ENCODE measurements at regions not wholly inside any gene's neighbourhood (a gene's known extent, or its start where the extent isn't known, plus 50 kb on each side); places are given as distances from the start of the nearest gene placed in this dataset.
"Not testable (repeated sequence)": the region's sequence is repeated elsewhere in the genome, so short reads cannot be mapped to it uniquely, and the experiment has no call there.

DNA sequence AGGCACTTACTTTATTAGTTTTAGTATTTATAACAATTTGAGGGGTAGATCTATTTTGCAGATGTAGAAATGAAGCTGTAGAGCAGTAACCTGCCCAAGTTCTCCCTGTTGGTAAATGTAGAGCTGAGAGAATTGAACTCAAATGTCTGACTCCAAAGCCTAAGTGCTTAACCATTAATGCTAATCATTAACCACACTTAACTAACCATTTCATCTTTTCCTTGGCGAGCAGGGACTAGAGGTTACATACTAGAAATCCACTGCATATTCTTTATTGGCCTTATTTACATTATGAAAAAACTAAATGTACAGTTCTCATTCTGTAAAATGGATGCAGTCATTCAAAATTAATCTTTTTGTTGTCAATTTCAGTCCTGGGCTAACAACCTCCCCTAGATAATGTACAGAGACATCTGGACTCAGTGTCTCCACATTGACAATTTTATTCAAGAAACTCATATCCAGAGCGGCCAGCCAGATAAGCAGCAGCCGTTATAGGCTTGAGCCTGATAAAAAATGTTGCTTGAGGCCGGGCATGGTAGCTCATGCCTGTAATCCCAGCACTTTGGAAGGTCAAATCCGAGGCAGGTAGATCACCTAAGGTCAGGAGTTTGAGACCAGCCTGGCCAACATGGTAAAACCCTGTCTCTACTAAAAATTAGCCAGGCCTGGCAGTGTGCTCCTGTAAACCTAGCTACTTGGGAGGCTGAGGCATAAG, 76.7 kb upstream of the PICALM start:
- H3K4me3 ChIP-seq = no peak overlapping the region
- peaks cover 17 to 21% of the 10 kb centered on the region in 2 donors for H3K4me1 ChIP-seq (ENCODE audit: control insufficient read depth in 1 of 2, low read depth in 2 of 2)
- H3K9me3 ChIP-seq = no peaks in the 10 kb centered on the region
- DNase-seq (ENCODE audit: low spot score) (no peak), ATAC-seq (ENCODE audit: insufficient number of reproducible peaks, low FRiP score, low read depth) (no peak)
- H3K27me3 ChIP-seq (replicated peaks; ENCODE audit: insufficient read depth) = no peaks in the 10 kb centered on the region
- H3K27ac ChIP-seq = no peak overlapping the region
- H3K36me3 ChIP-seq = no peaks in the 10 kb centered on the region
- TF ChIP-seq, protein P1, sequence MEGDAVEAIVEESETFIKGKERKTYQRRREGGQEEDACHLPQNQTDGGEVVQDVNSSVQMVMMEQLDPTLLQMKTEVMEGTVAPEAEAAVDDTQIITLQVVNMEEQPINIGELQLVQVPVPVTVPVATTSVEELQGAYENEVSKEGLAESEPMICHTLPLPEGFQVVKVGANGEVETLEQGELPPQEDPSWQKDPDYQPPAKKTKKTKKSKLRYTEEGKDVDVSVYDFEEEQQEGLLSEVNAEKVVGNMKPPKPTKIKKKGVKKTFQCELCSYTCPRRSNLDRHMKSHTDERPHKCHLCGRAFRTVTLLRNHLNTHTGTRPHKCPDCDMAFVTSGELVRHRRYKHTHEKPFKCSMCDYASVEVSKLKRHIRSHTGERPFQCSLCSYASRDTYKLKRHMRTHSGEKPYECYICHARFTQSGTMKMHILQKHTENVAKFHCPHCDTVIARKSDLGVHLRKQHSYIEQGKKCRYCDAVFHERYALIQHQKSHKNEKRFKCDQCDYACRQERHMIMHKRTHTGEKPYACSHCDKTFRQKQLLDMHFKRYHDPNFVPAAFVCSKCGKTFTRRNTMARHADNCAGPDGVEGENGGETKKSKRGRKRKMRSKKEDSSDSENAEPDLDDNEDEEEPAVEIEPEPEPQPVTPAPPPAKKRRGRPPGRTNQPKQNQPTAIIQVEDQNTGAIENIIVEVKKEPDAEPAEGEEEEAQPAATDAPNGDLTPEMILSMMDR (IDR thresholded peaks at IDR 0.05) = no peak

DNA sequence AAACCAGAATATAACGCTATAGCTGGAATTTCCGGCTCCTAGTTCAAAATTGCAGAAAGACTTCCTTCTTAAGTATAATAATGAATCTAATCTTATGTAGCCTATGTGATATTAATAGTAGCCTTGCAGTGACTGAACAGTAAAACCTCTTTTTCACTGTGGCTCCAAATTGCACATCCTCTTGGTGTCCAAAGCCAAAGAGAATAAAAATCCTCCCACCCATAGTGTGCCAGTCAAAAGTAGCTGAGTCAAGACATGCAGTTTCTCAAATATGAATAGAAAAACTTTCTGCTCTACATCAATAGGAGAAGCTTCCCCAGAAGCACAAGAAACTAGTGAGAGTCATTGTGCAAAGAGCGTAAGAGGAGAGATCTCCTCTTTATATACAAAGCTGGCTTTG, 76.0 kb upstream of the PICALM start:
- no peaks in the 10 kb centered on the region for H3K27me3 ChIP-seq (replicated peaks; ENCODE audit: insufficient read depth)
- H3K4me3 ChIP-seq = no peak overlapping the region
- ATAC-seq (ENCODE audit: insufficient number of reproducible peaks, low FRiP score, low read depth) (no peak), DNase-seq (ENCODE audit: low spot score) (no peak)
- no peaks in the 10 kb centered on the region for H3K36me3 ChIP-seq
- H3K27ac ChIP-seq = no peak overlapping the region
- TF ChIP-seq, protein P1 (IDR thresholded peaks at IDR 0.05) = no peak
- peaks cover 9 to 16% of the 10 kb centered on the region in 2 donors for H3K4me1 ChIP-seq (ENCODE audit: control insufficient read depth in 1 of 2, low read depth in 2 of 2)
- H3K9me3 ChIP-seq = no peaks in the 10 kb centered on the region

DNA sequence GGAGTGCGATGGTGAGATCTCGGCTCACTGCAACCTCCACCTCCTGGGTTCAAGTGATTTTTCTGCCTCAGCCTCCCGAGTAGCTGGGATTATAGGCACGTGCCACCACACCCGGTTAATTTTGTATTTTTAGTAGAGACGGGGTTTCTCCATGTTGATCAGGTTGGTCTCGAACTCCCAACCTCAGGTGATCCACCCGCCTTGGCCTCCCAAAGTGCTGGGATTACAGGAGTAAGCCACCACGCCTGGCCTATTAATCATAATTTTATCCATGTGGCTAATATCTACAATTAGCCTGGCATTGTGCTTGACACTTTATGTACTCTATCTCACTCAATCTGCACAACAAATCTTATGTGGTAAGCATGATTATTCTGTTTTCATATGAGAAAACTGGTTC, 75.2 kb upstream of the PICALM start:
- not testable (repeated sequence) for H3K4me3 ChIP-seq; ATAC-seq (ENCODE audit: insufficient number of reproducible peaks, low FRiP score, low read depth); H3K27ac ChIP-seq; H3K9me3 ChIP-seq; H3K27me3 ChIP-seq (replicated peaks; ENCODE audit: insufficient read depth); H3K36me3 ChIP-seq; DNase-seq (ENCODE audit: low spot score)
- peaks cover 6 to 13% of the 10 kb centered on the region in 2 donors for H3K4me1 ChIP-seq (ENCODE audit: control insufficient read depth in 1 of 2, low read depth in 2 of 2)

DNA sequence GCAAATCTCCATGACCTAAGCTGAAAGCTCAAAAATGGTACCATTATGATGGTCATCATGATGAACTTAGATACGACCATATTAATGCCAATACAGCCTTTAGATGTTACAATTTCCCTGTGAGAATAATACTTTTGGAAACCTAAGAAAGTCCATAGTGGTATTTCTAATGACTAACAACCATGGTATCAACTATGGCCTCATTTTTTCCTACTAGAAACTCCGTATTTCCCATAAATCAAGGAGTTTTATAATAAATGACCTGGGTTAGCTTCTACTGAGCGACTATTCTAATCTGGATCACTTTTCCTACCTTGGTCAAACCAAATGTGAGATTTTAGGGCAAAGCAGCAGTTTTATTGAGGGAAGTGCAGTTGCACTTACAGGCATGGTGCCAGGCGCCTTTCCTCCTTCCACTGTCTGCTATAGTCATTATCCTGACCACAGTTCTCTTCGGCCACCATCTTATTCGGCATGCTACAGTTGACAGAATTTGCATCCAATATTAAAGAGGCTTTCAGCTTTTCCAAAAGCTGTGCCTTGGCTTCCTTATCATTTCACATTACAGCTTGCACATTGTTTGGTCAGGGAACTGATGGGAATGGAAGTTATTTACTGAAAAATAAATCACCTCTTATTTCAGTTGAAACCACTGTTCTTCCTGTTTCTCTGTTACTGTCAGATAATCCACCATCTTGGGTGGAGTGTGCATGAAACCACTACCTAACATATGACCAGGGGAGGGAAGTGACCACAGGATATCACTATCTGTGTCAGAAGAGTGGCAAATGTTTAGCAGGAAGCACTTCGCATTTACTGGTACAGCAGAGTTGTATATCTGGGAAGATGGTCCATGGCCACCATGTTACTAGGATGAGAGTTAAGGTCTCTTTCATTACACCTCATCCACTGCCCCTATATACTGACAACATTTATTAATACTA, 74.5 kb upstream of the PICALM start:
- Histone ChIP-seq H3K27me3 (replicated peaks; ENCODE audit: insufficient read depth) (no peaks in the 10 kb centered on the region), H3K36me3 (no peaks in the 10 kb centered on the region), H3K9me3 (no peaks in the 10 kb centered on the region), H3K27ac (no peak overlapping the region), H3K4me3 (no peak overlapping the region), H3K4me1 (ENCODE audit: control insufficient read depth in 1 of 2, low read depth in 2 of 2) (peaks cover 4 to 6% of the 10 kb centered on the region in 2 donors)
- no peak for DNase-seq (ENCODE audit: low spot score)
- TF ChIP-seq, protein P1 (IDR thresholded peaks at IDR 0.05) = no peak
- no peak for ATAC-seq (ENCODE audit: insufficient number of reproducible peaks, low FRiP score, low read depth)

DNA sequence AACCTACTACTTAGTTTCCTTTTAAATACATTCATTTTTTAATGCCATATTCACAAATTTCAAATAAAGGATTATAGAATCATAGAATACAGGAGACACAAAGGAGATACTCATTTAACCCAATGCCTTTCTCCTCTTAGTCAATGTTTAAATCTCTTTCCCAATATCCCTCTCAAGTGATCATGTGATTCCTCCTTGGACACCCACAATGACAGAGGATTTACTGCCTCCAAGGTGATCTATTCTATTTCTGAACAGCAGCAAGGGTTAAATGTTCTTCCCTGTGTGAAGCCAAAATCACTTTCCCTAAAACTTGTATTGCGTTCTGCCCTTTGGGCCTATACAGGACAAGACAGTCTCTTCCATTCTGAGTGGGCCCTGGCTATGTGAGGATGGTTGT, 73.3 kb upstream of the PICALM start:
- ATAC-seq (ENCODE audit: insufficient number of reproducible peaks, low FRiP score, low read depth) = no peak
- H3K36me3 ChIP-seq = no peaks in the 10 kb centered on the region
- no peak for DNase-seq (ENCODE audit: low spot score)

More for the DNA sequence above, 73.3 kb upstream of the PICALM start:
- TF ChIP-seq, protein P1 (IDR thresholded peaks at IDR 0.05) = no peak
- Histone ChIP-seq H3K4me3 (no peak overlapping the region), H3K27ac (no peak overlapping the region), H3K27me3 (replicated peaks; ENCODE audit: insufficient read depth) (no peaks in the 10 kb centered on the region), H3K4me1 (ENCODE audit: control insufficient read depth in 1 of 2, low read depth in 2 of 2) (peaks cover 4% of the 10 kb centered on the region in 2 donors), H3K9me3 (no peaks in the 10 kb centered on the region)

Measured in thoracic aorta (tissue), 2 donors.